AG10803 (cell line): ENCODE measurements at regions not wholly inside any gene's neighbourhood (a gene's known extent, or its start where the extent isn't known, plus 50 kb on each side); places are given as distances from the start of the nearest gene placed in this dataset.

Experiments
- DNase-seq: peaks from one replicate; pipeline ENCODE4 v3.0.0; 2010; ENCODE audit warnings: low read depth
- H3K4me3 ChIP-seq: 2 replicates; pipeline ENCODE4 v1.5.1; 2011; ENCODE audit warnings: mild to moderate bottlenecking, low read length, control low read depth
- TF ChIP-seq, protein P1 (sequence below): conservative IDR thresholded peaks from 2 replicates; pipeline ENCODE4 v1.5.1; 2011; ENCODE audit warnings: mild to moderate bottlenecking, low read length, control low read depth, inconsistent platforms

DNA sequence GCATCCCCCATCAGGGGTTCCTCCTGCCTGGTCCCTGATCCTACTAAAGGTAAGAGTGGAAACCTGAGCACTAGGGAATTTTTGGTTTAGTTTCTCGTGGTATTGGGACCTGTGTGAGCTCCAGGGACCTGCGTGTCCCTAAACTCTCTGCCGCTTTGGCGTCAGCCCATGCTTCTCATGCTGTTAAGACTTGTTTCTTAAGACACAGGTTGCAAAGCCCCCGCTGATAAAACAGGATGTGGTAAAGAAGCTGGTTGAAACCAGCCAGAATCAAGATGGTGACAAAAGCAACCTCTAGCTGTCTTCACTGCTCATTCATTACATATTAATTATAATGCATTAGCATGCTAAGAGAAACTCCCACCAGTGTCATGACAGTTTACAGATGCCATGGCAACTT, 64.6 kb downstream of the LYZL4 start:
- DNase-seq: no peak
- TF ChIP-seq, protein P1, sequence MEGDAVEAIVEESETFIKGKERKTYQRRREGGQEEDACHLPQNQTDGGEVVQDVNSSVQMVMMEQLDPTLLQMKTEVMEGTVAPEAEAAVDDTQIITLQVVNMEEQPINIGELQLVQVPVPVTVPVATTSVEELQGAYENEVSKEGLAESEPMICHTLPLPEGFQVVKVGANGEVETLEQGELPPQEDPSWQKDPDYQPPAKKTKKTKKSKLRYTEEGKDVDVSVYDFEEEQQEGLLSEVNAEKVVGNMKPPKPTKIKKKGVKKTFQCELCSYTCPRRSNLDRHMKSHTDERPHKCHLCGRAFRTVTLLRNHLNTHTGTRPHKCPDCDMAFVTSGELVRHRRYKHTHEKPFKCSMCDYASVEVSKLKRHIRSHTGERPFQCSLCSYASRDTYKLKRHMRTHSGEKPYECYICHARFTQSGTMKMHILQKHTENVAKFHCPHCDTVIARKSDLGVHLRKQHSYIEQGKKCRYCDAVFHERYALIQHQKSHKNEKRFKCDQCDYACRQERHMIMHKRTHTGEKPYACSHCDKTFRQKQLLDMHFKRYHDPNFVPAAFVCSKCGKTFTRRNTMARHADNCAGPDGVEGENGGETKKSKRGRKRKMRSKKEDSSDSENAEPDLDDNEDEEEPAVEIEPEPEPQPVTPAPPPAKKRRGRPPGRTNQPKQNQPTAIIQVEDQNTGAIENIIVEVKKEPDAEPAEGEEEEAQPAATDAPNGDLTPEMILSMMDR: no peak
- H3K4me3 ChIP-seq: no peak overlapping the region

DNA sequence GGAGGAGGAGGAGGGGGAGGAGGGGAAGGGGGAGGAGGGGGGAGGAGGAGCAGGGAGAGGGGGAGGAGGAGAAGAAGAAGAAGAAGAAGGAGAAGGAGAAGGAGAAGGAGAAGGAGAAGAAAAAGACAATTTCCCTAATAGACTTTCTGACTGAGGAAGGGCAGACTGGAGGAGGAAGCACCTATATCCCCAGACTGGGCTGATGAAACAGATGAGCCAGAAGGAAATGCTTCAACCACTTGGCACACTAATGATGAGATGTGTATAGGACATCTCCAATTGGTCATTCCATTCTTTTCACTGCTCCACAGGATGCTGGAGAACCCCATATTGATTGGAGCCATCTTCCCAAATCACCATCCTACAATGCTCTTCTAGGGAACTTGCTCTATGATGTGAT, 69.9 kb downstream of the LYZL4 start:
- DNase-seq: peak; percentile 17
- TF ChIP-seq, protein P1: no peak
- H3K4me3 ChIP-seq: no peak overlapping the region

DNA sequence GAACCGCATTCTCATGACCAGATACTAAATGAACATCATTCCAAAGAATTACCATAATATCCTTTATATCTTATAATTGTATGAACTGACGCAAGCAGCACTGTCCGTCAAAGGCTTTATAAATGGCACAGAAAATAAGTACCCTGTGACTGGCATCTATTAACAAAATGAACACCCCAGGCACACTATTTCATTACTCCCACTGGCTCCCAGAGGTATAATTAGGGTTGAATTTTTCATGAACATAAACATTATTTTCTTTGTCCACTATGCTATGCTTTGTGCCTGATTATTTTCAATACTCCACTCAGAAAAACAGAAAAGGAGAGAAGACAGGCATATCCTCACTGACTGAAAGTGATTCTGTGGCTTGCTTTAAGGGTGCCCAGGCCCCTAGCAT, 71.1 kb downstream of the LYZL4 start:
- no peak overlapping the region for H3K4me3 ChIP-seq
- DNase-seq: no peak
- TF ChIP-seq, protein P1: no peak

DNA sequence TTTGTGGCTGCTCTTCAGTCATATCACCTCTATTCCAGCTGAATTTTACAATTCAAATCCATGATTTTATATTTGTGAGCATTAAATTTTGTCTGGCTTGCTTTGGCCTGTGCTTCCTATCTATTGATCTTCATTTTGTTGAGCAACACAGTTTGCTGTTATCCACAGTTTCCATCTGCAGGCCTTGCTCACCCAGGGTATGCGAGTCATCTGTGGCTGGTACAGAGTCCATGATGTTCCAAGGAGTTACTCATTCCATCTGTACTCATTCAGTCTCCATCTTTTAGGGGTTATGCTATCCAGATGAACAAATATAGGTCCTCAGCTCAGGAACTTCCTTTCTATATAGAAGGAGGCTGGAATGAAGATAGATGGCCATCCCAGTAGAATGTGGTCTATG, 70.1 kb upstream of the CCK start:
- no peak overlapping the region for H3K4me3 ChIP-seq
- DNase-seq: no peak
- TF ChIP-seq, protein P1: no peak

DNA sequence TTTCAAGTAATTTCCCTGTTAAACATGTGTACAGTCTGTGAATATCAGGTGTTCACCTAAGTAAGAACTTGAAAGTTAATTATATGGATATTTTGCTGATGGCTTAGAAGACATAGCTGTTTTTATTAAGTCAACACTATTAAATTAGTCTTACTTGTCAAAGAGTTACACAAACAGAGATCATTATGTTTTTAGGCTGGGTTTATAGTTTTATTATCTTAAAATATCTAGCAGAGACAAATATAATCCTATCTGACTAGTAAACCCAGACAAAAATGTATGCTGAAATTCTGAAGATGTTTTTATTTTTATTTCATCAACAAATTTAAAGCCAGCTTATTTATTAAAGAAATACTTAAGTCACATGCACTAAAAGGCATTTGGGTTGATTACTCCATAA, 51.2 kb upstream of the CCK start:
- no peak for DNase-seq
- TF ChIP-seq, protein P1: no peak
- no peak overlapping the region for H3K4me3 ChIP-seq
